ENCODE measurements at regions not wholly inside any gene's neighbourhood (a gene's known extent, or its start where the extent isn't known, plus 50 kb on each side); places are given as distances from the start of the nearest gene placed in this dataset.

DNA sequence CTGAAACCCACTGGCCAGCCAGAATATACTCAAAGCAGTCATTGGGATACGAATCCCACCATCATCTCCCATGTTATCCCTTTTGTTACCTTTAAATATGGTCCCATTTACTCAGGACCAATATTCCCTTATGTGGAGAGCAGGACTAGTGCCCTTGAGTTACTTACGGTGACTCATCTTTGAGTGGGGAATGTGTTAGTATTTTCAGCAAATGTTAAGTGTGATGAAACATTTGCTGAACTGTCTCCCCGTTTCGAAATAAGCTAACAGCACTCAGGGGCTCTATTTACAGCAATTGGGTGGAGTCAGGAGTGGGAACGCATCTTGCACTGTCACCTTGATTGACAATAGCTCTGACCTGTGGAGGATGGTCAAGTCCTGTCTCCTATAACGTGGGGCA, 67.4 kb downstream of the CTSL start:
- Histone ChIP-seq H3K27ac (peak overlapping the region in 1 of 2 donors; percentile 87), H3K4me3 (no peak overlapping the region)
- DNase-seq (ENCODE audit: low spot score), result no peak
- TF ChIP-seq, protein P1, sequence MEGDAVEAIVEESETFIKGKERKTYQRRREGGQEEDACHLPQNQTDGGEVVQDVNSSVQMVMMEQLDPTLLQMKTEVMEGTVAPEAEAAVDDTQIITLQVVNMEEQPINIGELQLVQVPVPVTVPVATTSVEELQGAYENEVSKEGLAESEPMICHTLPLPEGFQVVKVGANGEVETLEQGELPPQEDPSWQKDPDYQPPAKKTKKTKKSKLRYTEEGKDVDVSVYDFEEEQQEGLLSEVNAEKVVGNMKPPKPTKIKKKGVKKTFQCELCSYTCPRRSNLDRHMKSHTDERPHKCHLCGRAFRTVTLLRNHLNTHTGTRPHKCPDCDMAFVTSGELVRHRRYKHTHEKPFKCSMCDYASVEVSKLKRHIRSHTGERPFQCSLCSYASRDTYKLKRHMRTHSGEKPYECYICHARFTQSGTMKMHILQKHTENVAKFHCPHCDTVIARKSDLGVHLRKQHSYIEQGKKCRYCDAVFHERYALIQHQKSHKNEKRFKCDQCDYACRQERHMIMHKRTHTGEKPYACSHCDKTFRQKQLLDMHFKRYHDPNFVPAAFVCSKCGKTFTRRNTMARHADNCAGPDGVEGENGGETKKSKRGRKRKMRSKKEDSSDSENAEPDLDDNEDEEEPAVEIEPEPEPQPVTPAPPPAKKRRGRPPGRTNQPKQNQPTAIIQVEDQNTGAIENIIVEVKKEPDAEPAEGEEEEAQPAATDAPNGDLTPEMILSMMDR (IDR thresholded peaks at IDR 0.05), result no peak

DNA sequence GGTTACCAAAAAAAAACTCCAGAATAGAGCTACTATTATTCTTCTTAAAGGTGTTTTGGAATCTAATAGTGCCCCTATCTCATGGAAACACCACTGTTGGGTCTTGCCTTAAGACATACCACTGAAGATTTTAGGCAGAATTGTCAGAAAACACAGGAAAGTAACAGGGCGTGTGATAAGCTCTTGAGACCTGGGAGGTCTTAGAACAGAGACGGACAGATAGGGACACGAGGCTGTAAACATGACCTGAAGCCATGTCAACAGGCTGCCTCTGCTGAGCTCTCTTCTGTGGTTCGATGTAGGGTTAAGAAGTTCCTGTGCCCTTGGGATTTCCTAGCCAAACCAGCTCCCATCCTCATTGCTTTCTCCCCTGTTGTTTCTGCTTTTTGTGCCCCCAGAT, 69.3 kb downstream of the CTSL start:
- no peak overlapping the region for H3K4me3 ChIP-seq
- no peak for DNase-seq (ENCODE audit: low spot score)
- H3K27ac ChIP-seq, result no peak overlapping the region
- TF ChIP-seq, protein P1 (IDR thresholded peaks at IDR 0.05), result no peak

DNA sequence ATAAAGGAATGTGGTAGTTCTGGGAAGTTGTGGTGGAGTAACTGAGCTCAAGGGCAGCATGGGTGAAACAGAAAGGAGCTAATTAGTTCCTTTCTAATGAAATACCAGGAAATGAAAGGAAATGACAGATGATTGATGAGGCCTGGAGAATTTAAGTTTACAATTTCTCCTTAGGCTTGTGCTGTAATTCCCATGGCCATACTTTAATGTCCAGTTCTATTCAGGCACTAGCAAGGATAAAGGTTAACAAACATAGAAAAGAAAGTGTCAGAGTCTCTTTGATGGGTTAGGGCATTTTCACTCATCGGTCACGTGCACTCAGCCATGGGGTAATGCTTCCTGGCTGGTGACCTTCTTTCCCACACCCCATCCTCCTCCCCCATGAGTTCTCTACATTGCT, 70.3 kb downstream of the CTSL start:
- H3K4me3 ChIP-seq, result no peak overlapping the region
- TF ChIP-seq, protein P1 (IDR thresholded peaks at IDR 0.05), result no peak
- no peak for DNase-seq (ENCODE audit: low spot score)
- no peak overlapping the region for H3K27ac ChIP-seq

DNA sequence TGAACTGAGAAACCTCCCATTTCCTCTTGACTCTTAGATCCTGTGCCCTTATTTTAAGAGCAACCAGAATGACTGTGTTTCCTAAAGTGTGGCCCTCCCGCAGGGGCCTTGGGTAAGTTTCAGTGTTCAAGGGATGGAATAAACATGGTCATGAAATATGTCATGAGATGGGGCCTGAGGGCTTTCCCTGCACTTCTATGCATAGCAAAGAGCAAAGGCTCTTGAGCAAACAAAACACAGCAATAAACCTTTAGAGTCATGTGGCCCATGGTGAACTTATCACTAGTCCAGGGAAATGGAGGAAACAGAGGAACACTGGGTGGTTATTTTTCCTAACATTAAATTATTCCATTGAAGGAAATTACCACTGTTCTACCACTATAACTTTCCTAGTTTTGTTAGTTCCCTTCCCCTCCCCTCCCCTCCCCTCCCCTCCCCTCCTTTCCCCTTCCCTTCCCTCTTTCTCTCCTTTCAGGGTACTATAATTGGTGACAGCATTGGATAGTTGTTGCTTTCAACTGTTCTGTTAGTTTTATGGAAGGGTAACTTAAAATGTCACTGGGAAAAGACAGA, 72.4 kb downstream of the CTSL start:
- no peak for DNase-seq (ENCODE audit: low spot score)
- H3K4me3 ChIP-seq, result no peak overlapping the region
- H3K27ac ChIP-seq, result no peak overlapping the region
- TF ChIP-seq, protein P1 (IDR thresholded peaks at IDR 0.05), result no peak

DNA sequence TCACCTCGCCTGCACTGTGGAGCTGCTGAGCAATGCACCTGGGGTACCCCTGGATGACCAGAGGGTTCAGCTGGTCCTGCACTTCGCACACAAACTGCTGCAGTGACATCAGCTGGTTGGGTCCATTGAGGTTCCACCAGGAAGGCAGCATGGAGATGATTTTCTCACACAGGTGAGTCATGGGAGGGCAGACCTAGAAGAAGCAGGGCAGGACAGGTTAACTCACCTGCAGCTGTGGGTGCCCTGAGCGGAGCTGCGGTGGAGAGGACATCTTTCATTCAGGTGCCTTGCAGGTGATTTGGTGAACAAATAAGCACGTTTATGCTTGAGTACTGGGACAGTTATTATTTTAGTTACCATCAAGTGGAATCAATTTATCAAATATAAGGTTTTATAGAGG, 73.6 kb downstream of the CTSL start:
- TF ChIP-seq, protein P1 (IDR thresholded peaks at IDR 0.05), result no peak
- DNase-seq (ENCODE audit: low spot score), result no peak
- Histone ChIP-seq H3K4me3 (no peak overlapping the region), H3K27ac (no peak overlapping the region)

DNA sequence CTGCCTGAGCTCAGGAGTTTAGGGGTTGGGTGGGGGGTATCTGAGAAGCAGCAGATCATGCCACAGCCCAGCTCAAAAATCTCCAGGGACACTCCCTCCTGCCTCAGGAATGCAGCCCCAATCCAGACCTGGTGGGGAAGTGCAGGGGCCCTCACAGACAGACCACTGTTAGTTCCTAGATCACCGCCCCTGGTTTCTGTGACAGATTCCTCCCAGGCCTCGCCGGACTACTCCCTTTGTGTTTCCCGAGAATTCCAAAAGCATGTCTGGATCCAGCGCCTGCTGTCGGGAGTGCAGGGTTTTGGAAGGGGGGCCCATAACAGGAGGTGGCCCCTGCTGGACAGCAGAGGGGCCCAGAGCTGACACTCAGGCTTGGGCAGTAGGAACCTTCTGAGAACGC, 74.5 kb downstream of the CTSL start:
- no peak for DNase-seq (ENCODE audit: low spot score)
- Histone ChIP-seq H3K27ac (no peak overlapping the region), H3K4me3 (no peak overlapping the region)
- TF ChIP-seq, protein P1 (IDR thresholded peaks at IDR 0.05), result no peak

DNA sequence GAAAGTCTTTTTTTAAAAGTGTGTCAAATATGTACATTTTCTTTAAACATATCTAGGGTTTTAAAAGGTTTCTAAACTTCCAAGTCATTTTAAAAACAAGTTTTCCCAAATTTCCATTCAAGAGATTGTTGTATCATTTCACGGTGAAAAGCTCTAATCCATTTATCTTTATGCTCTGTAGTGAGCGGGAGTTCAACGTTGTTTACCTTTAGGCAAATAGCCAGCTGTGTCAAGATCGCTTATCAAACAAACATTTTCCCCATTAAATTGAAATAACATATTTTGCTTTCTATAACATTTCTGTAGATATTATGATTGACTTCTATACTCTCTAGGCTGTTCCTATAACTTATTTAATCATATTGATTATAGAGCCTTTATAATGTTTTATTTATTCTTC, 75.1 kb downstream of the CTSL start:
- DNase-seq (ENCODE audit: low spot score), result no peak
- TF ChIP-seq, protein P1 (IDR thresholded peaks at IDR 0.05), result no peak
- H3K27ac ChIP-seq, result no peak overlapping the region
- no peak overlapping the region for H3K4me3 ChIP-seq
